ENCODE measurements at regions not wholly inside any gene's neighbourhood (a gene's known extent, or its start where the extent isn't known, plus 50 kb on each side); places are given as distances from the start of the nearest gene placed in this dataset.

- no peak for DNase-seq (ENCODE audit: low read depth)
These were observed 104.6 kb upstream of the HSD17B12 start for GRCh38 chr11:43575913-43576310.

GRCh38 chr11:43576320-43576802 is 104.2 kb upstream of the HSD17B12 start:
- no peak for DNase-seq (ENCODE audit: low read depth)

- DNase-seq (ENCODE audit: low read depth) = no peak
These were observed 103.6 kb upstream of the HSD17B12 start for GRCh38 chr11:43576803-43577521.

- DNase-seq (ENCODE audit: low read depth) = no peak
These were observed 102.8 kb upstream of the HSD17B12 start for GRCh38 chr11:43577566-43578264.

GRCh38 chr11:43578346-43579170 is 102.0 kb upstream of the HSD17B12 start:
- DNase-seq (ENCODE audit: low read depth) = no peak

GRCh38 chr11:43579171-43579918 is 101.2 kb upstream of the HSD17B12 start:
- no peak for DNase-seq (ENCODE audit: low read depth)

GRCh38 chr11:43579919-43580276 is 100.6 kb upstream of the HSD17B12 start:
- no peak for DNase-seq (ENCODE audit: low read depth)

- no peak for DNase-seq (ENCODE audit: low read depth)
These were observed 99.7 kb upstream of the HSD17B12 start for GRCh38 chr11:43580735-43581369.

- DNase-seq (ENCODE audit: low read depth) = no peak
These were observed 99.0 kb upstream of the HSD17B12 start for GRCh38 chr11:43581370-43582023.

- DNase-seq (ENCODE audit: low read depth) = no peak
These were observed 98.3 kb upstream of the HSD17B12 start for GRCh38 chr11:43582024-43582862.

GRCh38 chr11:43582863-43583462 is 97.6 kb upstream of the HSD17B12 start:
- DNase-seq (ENCODE audit: low read depth) = no peak

GRCh38 chr11:43583548-43583947 is 97.0 kb upstream of the HSD17B12 start:
- DNase-seq (ENCODE audit: low read depth) = no peak

GRCh38 chr11:43585877-43586608 is 94.5 kb upstream of the HSD17B12 start:
- DNase-seq (ENCODE audit: low read depth) = no peak

- DNase-seq (ENCODE audit: low read depth) = no peak
These were observed 90.8 kb upstream of the HSD17B12 start for GRCh38 chr11:43589601-43590250.

- DNase-seq (ENCODE audit: low read depth) = no peak
These were observed 79.0 kb upstream of the HSD17B12 start for GRCh38 chr11:43601511-43601910.

- no peak for DNase-seq (ENCODE audit: low read depth)
These were observed 77.9 kb upstream of the HSD17B12 start for GRCh38 chr11:43602670-43603069.

- DNase-seq (ENCODE audit: low read depth) = no peak
These were observed 66.3 kb upstream of the HSD17B12 start for GRCh38 chr11:43614214-43614613.

GRCh38 chr11:43619863-43620505 is 60.6 kb upstream of the HSD17B12 start:
- DNase-seq (ENCODE audit: low read depth) = no peak

Data from fibroblast of the conjunctiva (primary cell).